Muscle layer of duodenum (tissue), 2 donors: ENCODE measurements at regions not wholly inside any gene's neighbourhood (a gene's known extent, or its start where the extent isn't known, plus 50 kb on each side); places are given as distances from the start of the nearest gene placed in this dataset.
"Not testable (repeated sequence)": the region's sequence is repeated elsewhere in the genome, so short reads cannot be mapped to it uniquely, and the experiment has no call there.

Experiments
- H3K27ac ChIP-seq: one replicate; pipeline ENCODE4 v1.7.0; 2013; ENCODE audit warnings: mild to moderate bottlenecking, low read length
- H3K27me3 ChIP-seq: one replicate; pipeline ENCODE4 v1.7.0; 2013; ENCODE audit warnings: low read depth, mild to moderate bottlenecking, control low read depth, low read length
- H3K36me3 ChIP-seq, 2 donors: one replicate each; pipeline ENCODE4 v1.7.0; 2013; ENCODE audit warnings: low read length in 2 of 2, control low read depth in 1 of 2, mild to moderate bottlenecking in 1 of 2; ENCODE audit not compliant: insufficient read depth in 2 of 2, control insufficient read depth in 1 of 2
- H3K4me1 ChIP-seq, 2 donors: one replicate each; pipeline ENCODE4 v1.7.0; 2013; ENCODE audit warnings: low read length in 2 of 2, mild to moderate bottlenecking in 2 of 2, control low read depth in 1 of 2, moderate library complexity in 1 of 2; ENCODE audit not compliant: insufficient read depth in 2 of 2, control insufficient read depth in 1 of 2
- H3K4me3 ChIP-seq, 2 donors: one replicate each; pipeline ENCODE4 v1.7.0; 2013; ENCODE audit warnings: low read length in 2 of 2, low read depth in 1 of 2, mild to moderate bottlenecking in 1 of 2
- H3K9me3 ChIP-seq, 2 donors: one replicate each; pipeline ENCODE4 v1.7.0; 2013; ENCODE audit warnings: low read length in 2 of 2, control low read depth in 1 of 2, mild to moderate bottlenecking in 1 of 2; ENCODE audit not compliant: control insufficient read depth in 1 of 2
- donor health status: healthy.

DNA sequence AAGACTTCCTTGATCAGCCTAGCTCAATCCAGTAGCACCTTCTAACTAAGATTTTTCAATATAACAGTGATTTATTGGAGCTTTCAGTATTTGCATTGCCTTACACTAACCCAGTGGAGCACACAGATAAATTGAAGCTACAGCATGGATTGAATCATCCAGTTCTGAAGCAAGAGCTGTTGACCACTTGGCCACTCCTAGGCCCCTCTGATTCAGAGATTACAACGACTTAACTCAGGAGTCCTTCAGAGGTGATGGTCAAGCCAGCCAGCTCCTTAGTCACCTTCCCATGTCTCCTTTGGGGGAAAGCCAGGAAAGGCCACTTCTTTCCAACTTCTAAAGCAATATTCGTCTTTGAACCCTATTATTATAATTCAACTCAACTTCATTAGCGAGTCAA lies 151.8 kb downstream of the TENT5C start:
- H3K36me3 ChIP-seq, result no peaks in the 10 kb centered on the region
- no peaks in the 10 kb centered on the region for H3K27me3 ChIP-seq
- peaks cover 0 to 7% of the 10 kb centered on the region in 2 donors for H3K4me1 ChIP-seq
- H3K4me3 ChIP-seq, result no peak overlapping the region
- H3K9me3 ChIP-seq, result no peaks in the 10 kb centered on the region
- H3K27ac ChIP-seq, result no peak overlapping the region

DNA sequence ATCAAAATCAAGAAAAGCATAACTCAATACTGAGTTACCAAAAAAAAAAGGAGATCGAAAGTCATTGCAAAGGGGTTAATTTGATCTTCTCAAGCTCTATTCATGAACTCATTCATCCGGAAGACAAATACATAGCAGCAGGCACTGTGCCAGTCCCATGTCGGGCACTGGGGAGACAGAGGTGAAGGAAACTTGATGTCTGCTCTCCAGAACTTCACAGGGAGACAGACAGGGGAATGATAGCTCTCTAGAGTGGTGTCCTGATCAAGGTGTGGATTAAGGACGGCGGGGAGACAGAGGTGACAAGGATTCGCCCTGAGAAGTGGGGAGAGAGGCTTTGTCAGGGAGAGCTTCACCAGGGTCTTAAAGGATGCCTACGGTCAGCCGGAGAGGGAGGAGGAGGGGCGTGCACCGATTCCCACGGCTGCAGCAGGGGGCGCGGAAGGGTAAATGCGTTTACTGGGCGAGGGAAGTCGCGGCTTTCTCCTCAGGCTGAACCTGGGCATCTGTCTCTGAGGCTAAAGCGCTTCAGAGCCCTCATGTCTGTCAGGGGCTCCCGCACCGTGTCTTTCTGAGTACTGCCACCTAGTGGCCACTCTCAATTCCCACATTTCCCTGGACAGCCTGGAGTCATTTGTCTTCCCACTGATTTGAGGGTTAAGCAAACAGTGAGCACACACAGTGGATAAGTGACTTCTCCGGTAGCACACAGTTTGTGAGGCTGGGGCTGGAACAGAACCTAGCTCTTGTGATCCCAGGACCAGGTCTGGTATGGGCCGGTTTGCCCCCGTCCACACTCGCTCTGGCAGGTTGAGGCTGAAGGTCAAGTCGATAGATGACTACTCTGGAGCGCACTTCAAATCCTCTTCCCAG lies 152.8 kb downstream of the TENT5C start:
- Histone ChIP-seq H3K4me1 (peaks cover 0 to 3% of the 10 kb centered on the region in 2 donors), H3K27me3 (no peaks in the 10 kb centered on the region), H3K9me3 (no peaks in the 10 kb centered on the region), H3K36me3 (no peaks in the 10 kb centered on the region), H3K27ac (no peak overlapping the region), H3K4me3 (peak overlapping the region; percentile 61 to 62)

DNA sequence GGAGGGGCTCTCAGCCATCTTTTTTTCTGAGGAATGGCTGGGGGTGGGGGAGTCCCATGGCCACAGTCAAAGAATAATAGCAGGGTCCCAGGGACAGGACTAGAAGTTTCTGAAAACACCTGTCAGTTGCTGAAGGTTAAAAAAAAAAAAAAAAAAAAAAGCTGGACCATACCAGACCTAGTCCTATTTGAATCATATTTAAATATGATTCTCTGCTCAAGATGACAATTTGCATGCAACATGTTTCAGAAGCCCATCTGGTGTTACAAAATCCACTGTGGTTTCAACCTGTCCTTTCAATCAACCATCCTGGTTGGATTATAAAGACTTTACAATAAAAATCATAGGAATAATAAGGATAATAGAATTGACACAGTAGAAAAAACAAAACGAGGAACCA lies 153.7 kb downstream of the TENT5C start:
- Histone ChIP-seq H3K27me3 (no peaks in the 10 kb centered on the region), H3K27ac (no peak overlapping the region), H3K4me3 (no peak overlapping the region), H3K4me1 (no peaks in the 10 kb centered on the region), H3K36me3 (no peaks in the 10 kb centered on the region), H3K9me3 (no peaks in the 10 kb centered on the region)

DNA sequence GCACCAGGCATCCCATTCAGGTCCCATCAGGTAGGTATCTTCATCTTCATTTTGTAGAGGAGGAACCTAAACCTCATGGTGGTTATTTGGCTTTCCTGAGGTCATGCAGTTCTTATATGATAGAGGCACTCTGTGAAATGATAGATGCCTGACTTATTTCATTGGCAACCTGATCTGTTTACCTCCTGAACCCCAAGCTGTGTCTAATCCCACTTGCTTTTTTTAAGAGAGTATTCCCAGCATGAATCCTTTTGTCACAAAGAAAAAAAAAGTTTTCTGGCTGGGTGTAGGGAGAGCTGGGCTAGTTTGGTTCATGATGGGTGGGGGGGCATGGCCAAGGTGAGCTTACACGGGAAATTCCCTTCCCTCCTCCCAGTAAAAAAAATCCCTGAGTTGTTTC lies 154.2 kb downstream of the TENT5C start:
- H3K27me3 ChIP-seq, result no peaks in the 10 kb centered on the region
- H3K9me3 ChIP-seq, result no peaks in the 10 kb centered on the region
- H3K27ac ChIP-seq, result no peak overlapping the region
- H3K36me3 ChIP-seq, result no peaks in the 10 kb centered on the region
- no peaks in the 10 kb centered on the region for H3K4me1 ChIP-seq
- H3K4me3 ChIP-seq, result no peak overlapping the region

DNA sequence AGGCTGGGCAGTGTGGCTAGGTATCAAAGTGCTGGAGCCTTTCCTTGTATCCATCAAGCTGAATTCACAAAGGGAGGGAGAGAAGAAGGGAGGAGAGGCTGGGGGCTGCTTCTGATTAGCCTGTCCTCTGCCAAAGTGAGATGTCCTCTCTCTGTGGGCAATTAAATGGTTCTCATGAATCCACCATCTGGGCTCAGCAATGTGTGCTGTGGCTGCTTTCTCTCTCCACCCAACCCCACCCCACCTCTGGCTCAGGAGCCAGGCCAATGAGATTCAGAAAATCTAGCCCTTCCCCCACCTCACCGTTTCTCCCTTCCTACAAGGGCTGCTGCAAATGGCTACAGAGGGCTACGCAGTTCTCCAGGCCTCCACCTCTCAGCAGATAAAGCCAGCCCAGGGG lies 154.6 kb downstream of the TENT5C start:
- Histone ChIP-seq H3K36me3 (no peaks in the 10 kb centered on the region), H3K4me1 (no peaks in the 10 kb centered on the region), H3K9me3 (no peaks in the 10 kb centered on the region), H3K27ac (no peak overlapping the region), H3K4me3 (no peak overlapping the region), H3K27me3 (no peaks in the 10 kb centered on the region)

DNA sequence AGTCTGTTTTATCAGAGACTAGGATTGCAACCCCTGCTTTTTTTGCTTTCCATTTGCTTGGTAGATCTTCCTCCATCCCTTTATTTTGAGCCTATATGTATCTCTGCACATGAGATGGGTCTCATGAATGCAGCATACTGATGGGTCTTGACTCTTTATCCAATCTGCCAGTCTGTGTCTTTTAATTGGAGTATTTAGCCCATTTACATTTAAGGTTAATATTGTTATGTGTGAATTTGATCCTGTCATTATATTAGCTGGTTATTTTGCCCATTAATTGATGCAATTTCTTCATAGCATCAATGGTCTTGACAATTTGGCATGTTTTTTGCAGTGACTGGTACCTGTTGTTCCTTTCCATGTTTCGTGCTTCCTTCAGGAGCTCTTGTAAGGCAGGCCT lies 161.7 kb downstream of the GDAP2 start:
- H3K36me3 ChIP-seq, H3K27me3 ChIP-seq, H3K4me1 ChIP-seq, H3K4me3 ChIP-seq, H3K27ac ChIP-seq: not testable (repeated sequence)
- peaks cover 8 to 18% of the 10 kb centered on the region in 2 donors for H3K9me3 ChIP-seq

DNA sequence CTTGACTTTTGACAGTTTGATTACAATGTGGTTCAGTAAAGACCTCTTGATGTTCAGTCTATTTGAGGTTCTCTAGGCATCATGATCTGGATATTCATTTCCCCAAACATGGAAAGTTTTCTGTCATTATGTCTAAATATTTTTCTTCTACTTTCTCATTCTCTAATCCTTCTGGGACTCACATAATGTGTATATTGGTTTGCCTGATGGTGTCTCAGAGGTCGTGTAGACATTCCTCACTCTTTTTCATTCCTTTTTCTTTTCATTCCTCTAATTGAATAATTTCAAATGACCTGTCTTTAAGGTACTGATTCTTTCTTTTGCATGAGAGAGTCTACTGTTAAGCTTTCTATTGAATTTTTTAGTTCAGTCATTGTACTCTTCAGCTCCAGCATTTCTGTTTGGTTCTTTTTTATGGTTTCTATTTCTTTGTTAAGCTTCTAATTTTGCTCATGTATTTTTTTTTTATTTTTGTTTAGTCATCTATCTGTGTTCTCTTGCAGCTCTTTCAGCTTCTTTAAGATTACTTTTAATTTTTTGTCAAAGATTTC lies 158.4 kb downstream of the GDAP2 start:
- no peaks in the 10 kb centered on the region for H3K27me3 ChIP-seq
- no peaks in the 10 kb centered on the region for H3K36me3 ChIP-seq
- H3K4me3 ChIP-seq, result no peak overlapping the region
- H3K9me3 ChIP-seq, result peaks cover 8 to 18% of the 10 kb centered on the region in 2 donors
- H3K4me1 ChIP-seq, result no peaks in the 10 kb centered on the region
- H3K27ac ChIP-seq, result no peak overlapping the region

DNA sequence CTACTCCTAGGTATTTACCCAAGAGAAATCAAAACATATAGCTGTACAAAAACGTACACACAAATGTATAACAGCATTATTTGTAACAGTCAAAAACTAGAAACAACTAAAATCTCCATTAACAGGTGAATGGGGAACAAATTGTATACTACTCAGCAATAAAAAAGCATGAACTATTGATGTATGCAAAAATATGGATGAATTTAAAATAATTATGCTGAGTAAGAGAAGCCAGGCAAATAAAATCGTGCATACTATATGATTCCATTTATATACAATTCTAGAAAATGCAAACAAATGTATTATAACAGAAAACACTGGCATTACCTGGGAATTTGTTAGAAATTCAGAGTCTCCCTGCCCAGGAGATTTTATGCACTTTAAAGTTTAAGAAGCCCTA lies 150.1 kb downstream of the GDAP2 start:
- H3K27ac ChIP-seq, result no peak overlapping the region
- H3K4me1 ChIP-seq, result peaks cover 0 to 12% of the 10 kb centered on the region in 2 donors
- H3K36me3 ChIP-seq, result no peaks in the 10 kb centered on the region
- no peaks in the 10 kb centered on the region for H3K27me3 ChIP-seq
- no peak overlapping the region for H3K4me3 ChIP-seq
- no peaks in the 10 kb centered on the region for H3K9me3 ChIP-seq

DNA sequence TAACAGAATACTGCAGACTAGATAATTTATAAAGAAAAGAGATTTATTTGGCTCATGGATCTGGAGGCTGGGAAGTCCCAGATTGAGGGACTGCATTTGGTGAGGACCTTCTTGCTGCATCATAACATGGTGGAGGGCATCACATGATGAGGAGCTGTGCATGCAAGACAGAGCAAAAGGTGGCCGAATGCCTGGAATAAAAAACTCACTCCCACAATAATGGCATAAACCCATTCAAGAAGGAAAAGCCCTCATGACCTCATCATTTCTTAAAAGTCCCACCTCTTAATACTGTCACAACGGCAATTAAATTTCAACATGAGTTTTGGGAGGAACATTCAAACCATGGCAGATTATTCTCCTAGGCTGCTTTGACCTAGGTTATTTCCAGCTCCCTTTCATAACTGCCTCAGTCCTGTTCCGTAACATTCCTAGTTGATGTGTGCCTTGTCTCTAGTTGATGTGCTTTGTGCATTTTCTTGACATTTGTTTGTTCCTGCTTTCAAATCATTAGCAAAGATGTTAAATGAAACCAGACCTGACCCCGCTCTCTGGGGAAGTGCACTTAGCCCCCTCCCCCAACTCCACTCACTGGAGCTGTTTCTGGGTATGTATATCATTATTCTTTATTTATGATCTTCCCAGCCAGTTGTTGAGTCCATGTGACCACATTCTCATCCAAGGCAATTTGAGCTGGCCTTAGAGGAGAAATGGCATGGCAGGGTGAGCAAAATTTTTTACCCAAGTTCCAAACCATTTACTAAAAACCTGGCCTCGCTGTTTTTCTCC lies 148.5 kb downstream of the GDAP2 start:
- H3K4me3 ChIP-seq, result no peak overlapping the region
- H3K36me3 ChIP-seq, result no peaks in the 10 kb centered on the region
- H3K27me3 ChIP-seq, result no peaks in the 10 kb centered on the region
- no peaks in the 10 kb centered on the region for H3K9me3 ChIP-seq
- no peak overlapping the region for H3K27ac ChIP-seq
- H3K4me1 ChIP-seq, result peaks cover 0 to 12% of the 10 kb centered on the region in 2 donors

DNA sequence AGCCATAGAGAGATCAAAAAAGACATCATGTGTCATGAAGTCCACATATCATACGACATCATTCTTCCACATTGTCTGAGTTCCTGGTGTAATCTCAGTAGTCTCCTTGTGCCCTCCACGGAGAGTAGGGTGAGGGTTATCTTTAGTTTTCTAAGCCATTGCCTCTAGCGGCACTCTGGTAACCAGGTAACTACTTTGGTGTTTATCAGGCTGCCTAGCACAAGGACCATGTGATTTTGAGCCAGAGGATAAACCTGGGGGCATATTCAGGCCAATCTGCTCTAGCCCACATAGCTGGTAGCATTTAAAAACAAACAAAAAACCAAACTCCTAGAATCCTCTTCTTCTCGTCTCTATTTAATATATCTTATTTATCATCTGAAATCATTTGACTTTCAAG lies 147.4 kb downstream of the GDAP2 start:
- no peak overlapping the region for H3K4me3 ChIP-seq
- no peaks in the 10 kb centered on the region for H3K36me3 ChIP-seq
- H3K27ac ChIP-seq, result no peak overlapping the region
- H3K27me3 ChIP-seq, result no peaks in the 10 kb centered on the region
- no peaks in the 10 kb centered on the region for H3K9me3 ChIP-seq
- peaks cover 0 to 12% of the 10 kb centered on the region in 2 donors for H3K4me1 ChIP-seq

DNA sequence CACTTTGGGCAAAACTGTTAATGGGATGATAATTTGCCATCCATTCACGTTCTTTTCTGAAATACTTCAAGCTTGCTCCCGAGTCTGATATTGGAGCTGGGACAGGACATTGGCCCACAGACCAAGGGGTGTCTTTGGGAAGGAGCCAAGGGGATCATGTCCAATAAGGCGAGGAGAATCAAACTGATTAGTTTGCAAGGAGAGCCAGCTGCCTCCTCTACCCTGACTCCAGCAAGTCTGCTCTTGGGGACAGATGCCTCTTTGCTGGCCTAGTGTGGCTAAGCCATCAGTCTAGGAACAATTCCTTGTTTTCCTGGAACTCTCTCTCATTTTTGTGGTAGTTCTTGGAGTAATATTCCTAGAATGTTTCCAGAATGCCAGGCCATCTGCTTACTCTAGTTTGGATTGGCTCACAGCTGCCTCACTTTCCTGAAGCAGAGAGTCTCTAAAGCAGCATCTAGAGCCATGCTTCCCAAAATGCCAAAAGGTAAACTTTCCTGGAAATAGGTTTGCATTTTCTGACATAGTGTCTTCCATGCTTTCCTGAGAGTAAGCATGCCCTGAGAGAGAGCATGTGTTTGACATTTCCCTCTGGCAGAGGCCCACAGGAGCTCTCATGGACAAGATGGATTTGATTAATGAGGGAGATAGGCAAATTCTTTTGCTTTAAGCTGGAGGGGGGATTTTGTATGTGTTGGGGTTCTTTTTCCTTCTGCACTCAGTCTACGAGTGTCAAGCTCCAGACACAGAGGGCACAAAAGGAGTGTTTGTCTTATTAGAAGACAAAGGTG lies 145.6 kb downstream of the GDAP2 start:
- Histone ChIP-seq H3K27me3 (no peaks in the 10 kb centered on the region), H3K9me3 (no peaks in the 10 kb centered on the region), H3K36me3 (no peaks in the 10 kb centered on the region), H3K4me1 (peaks cover 0 to 12% of the 10 kb centered on the region in 2 donors), H3K4me3 (no peak overlapping the region), H3K27ac (no peak overlapping the region)
